Gastrocnemius medialis (tissue), 4 donors: ENCODE measurements at regions not wholly inside any gene's neighbourhood (a gene's known extent, or its start where the extent isn't known, plus 50 kb on each side); places are given as distances from the start of the nearest gene placed in this dataset.

Experiments
- ATAC-seq, 2 donors: fragments of 150-250 bp; one replicate each; pipeline ENCODE4 v1.9.1; 2016
- DNase-seq, 2 donors: peaks; one replicate each; pipeline ENCODE4 v3.0.0-alpha.2; 2019
- H3K27ac ChIP-seq, 4 donors: fragments of 200-600 bp; sonication (generic); 1 replicate in 1 of 4; 2 replicates in 3 of 4; pipeline ENCODE4 v1.5.1; 2016 to 2018; ENCODE audit warnings: mild to moderate bottlenecking in 2 of 4, moderate library complexity in 1 of 4
- H3K27me3 ChIP-seq, 3 donors: fragments of 200-600 bp; sonication (generic) in 2 of 3; 1 replicate in 1 of 3; 2 replicates in 2 of 3; pipeline versions ENCODE4 v1.5.1 to v1.6.0; 2016 to 2019; ENCODE audit warnings: mild to moderate bottlenecking in 1 of 3, moderate library complexity in 1 of 3
- H3K36me3 ChIP-seq, 2 donors: fragments of 200-600 bp; sonication (generic) in 1 of 2; one replicate each; pipeline ENCODE4 v1.5.1; 2017 to 2018
- H3K4me1 ChIP-seq, 2 donors: fragments of 200-600 bp; sonication (generic) in 1 of 2; one replicate each; pipeline ENCODE4 v1.5.1; 2016 to 2017; ENCODE audit warnings: mild to moderate bottlenecking in 2 of 2
- H3K4me3 ChIP-seq, 4 donors: fragments of 200-600 bp; sonication (generic) in 3 of 4; 1 replicate in 1 of 4; 2 replicates in 3 of 4; pipeline ENCODE4 v1.5.1; 2016 to 2019; ENCODE audit warnings: mild to moderate bottlenecking in 2 of 4
- H3K9me3 ChIP-seq, 3 donors: fragments of 200-600 bp; sonication (generic) in 2 of 3; 1 replicate in 1 of 3; 2 replicates in 2 of 3; pipeline ENCODE4 v1.5.1; 2016 to 2019
- POLR2A ChIP-seq, 2 donors: fragments of 450-650 bp; IDR thresholded peaks; one replicate each; pipeline ENCODE4 v1.6.1; 2017; ENCODE audit warnings: antibody characterized with exemption in 2 of 2, mild to moderate bottlenecking in 2 of 2, moderate library complexity in 2 of 2
- in situ Hi-C, 4 donors: fragments of 200-750 bp; cut with MboI; loops; one replicate each; pipeline versions ENCODE4 v1.15.0 to v1.8.0; 2017; ENCODE audit warnings: low sequenced_read_pairs in 4 of 4
- intact Hi-C: fragments of 100-400 bp; cut with DNase I; formaldehyde crosslinking; loops from one replicate; pipeline ENCODE4 v1.15.1; 2023; ENCODE audit warnings: low total_unique reads
- TF ChIP-seq, protein P1 (sequence below), 5 experiments: fragments of 450-650 bp in 3 of 5; fragments of 200-600 bp in 2 of 5; sonication (generic) in 2 of 5; IDR thresholded peaks in 4 of 5; conservative IDR thresholded peaks in 1 of 5; 1 replicate in 4 of 5; 2 replicates in 1 of 5; pipeline ENCODE4 v1.5.1; 2016 to 2019; ENCODE audit warnings: antibody characterized with exemption in 5 of 5, mild to moderate bottlenecking in 3 of 5, moderate library complexity in 3 of 5

DNA sequence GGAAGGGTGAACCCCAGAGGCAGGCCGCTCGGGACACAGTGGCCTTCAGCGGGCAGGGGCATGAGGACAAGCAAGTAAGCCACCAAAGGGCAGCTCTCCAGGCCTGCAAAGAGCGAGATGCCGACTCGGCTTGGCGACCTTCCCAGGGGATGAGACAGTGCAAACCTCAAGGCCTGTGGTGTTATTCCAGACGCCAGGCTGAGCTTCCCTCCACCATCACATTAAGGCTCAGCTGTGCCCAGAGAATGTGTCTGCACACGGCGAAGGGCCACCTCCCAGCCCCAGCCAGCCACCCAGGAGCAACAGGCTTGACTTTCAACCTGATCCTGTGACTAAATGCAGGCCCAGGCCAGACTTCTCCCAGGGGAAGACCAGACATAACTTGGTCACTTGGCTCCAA is 251.4 kb downstream of the SOX9 start:
- Histone ChIP-seq H3K27ac (peak overlapping the region in 2 of 4 donors; percentile 33 to 49), H3K27me3 (no peaks in the 10 kb centered on the region), H3K4me1 (peaks cover 7 to 10% of the 10 kb centered on the region in 2 donors), H3K4me3 (no peak overlapping the region), H3K36me3 (no peaks in the 10 kb centered on the region), H3K9me3 (no peaks in the 10 kb centered on the region)
- DNase-seq, result peak; percentile 45 to 63
- TF ChIP-seq POLR2A (IDR thresholded peaks at IDR 0.05), result no peak
- TF ChIP-seq, protein P1, sequence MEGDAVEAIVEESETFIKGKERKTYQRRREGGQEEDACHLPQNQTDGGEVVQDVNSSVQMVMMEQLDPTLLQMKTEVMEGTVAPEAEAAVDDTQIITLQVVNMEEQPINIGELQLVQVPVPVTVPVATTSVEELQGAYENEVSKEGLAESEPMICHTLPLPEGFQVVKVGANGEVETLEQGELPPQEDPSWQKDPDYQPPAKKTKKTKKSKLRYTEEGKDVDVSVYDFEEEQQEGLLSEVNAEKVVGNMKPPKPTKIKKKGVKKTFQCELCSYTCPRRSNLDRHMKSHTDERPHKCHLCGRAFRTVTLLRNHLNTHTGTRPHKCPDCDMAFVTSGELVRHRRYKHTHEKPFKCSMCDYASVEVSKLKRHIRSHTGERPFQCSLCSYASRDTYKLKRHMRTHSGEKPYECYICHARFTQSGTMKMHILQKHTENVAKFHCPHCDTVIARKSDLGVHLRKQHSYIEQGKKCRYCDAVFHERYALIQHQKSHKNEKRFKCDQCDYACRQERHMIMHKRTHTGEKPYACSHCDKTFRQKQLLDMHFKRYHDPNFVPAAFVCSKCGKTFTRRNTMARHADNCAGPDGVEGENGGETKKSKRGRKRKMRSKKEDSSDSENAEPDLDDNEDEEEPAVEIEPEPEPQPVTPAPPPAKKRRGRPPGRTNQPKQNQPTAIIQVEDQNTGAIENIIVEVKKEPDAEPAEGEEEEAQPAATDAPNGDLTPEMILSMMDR (IDR thresholded peaks at IDR 0.05 in 4 of 5, conservative IDR thresholded peaks at IDR 0.05 in 1 of 5), result no peak
- in situ Hi-C loops (loop anchor here in 1 of 4 donors (25.0 kb wide), 1 partner anchor 90 kb away; no protein-coding TSS in a partner anchor), intact Hi-C loops (no loop called here)
- ATAC-seq, result peak; percentile 58 to 64

DNA sequence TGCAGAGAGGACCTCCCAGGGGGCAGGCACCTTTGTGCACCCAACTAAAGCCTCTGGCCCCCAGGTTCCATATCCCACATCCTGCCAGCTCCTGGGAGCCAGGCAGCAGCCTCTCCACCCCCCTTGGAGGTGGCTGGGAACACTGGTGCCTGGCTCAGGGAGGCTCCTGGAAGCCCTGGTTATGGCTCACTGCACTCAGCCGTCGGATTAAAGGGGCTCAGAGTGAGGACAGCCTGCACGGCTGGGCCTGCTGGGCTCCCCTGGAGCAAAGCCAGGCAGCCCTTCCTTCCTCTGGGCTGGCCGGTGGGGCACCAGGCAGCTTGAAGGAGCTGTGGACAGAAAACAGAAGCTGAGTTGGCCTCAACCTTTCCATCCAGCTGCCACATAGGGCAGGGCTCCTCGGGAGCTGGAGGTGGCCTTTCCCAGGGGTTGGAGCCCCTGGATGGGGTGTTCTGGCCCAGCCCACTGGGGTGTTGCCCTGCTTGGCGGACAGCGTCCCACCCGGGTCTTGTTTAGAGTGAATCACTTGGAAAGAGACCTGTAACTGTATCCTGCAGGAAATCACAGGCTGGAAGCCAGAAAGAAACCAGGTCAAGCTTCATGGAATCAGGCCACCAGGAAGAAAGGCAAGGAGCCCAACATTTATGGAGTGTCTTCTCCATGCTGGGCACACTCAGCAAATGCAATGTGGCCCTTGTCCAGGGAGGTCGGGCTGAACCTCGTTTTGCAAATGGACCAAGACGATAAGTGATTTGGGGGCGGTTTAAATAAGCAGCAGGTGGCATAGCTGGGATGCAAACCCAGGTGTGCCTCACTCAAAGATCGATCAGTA is 253.3 kb downstream of the SOX9 start:
- Histone ChIP-seq H3K27ac (peak overlapping the region in 2 of 4 donors; percentile 21), H3K4me1 (peaks cover 7 to 10% of the 10 kb centered on the region in 2 donors), H3K27me3 (no peaks in the 10 kb centered on the region), H3K9me3 (no peaks in the 10 kb centered on the region), H3K36me3 (no peaks in the 10 kb centered on the region), H3K4me3 (no peak overlapping the region)
- ATAC-seq, result peak; percentile 66 to 72
- TF ChIP-seq, protein P1 (IDR thresholded peaks at IDR 0.05 in 4 of 5, conservative IDR thresholded peaks at IDR 0.05 in 1 of 5), result no peak
- no peak for TF ChIP-seq POLR2A (IDR thresholded peaks at IDR 0.05)
- in situ Hi-C loops, result loop anchor here in 1 of 4 donors (25.0 kb wide), 1 partner anchor 88 kb away; no protein-coding TSS in a partner anchor
- intact Hi-C loops, result no loop called here
- peak; percentile 15 to 39 for DNase-seq

DNA sequence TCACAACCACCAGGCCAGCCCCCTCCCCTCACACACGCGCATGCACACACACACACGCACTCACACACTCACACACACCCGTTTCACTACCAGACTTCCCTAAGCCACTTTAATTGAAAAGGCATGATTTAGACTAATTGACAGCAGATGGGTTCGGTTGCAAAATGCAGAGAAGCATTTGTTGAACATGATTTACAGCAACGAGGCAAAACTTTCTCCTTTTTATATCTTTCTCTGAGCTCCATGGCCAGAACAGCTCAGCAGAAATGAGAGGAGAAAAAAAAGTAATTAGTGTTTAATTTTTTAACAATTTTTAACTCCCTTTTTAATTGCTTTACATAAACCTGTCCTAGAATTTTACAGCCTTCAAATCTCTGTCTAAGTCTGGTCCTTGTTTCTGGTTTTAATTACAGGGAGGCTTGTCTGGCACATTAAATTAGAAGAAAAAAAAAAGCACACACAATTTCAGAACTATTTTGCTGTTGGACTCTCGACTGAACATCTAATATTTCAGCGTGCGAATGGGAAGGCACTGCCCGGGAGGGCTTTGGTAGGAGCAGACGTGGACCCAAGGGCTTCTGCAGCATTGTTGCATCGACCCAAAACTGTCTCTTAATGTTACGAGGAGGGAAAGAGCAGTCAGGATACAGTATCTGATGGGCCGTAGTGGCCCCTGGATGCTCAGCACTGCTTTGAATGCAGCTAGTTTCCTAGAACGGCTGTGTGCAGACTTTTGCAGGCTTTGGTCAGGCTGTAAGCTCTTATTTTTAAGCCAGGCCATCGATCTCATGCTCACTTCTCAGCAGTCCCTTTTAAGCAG is 255.9 kb downstream of the SOX9 start:
- no peak overlapping the region for H3K4me3 ChIP-seq
- no peak overlapping the region for H3K27ac ChIP-seq
- ATAC-seq (no peak), DNase-seq (no peak)
- intact Hi-C loops (no loop called here), in situ Hi-C loops (no loop called here)
- H3K4me1 ChIP-seq, result peaks cover 7 to 10% of the 10 kb centered on the region in 2 donors
- TF ChIP-seq POLR2A (IDR thresholded peaks at IDR 0.05), result no peak
- TF ChIP-seq, protein P1 (IDR thresholded peaks at IDR 0.05 in 4 of 5, conservative IDR thresholded peaks at IDR 0.05 in 1 of 5), result no peak
- no peaks in the 10 kb centered on the region for H3K27me3 ChIP-seq
- H3K36me3 ChIP-seq, result no peaks in the 10 kb centered on the region
- H3K9me3 ChIP-seq, result no peaks in the 10 kb centered on the region

DNA sequence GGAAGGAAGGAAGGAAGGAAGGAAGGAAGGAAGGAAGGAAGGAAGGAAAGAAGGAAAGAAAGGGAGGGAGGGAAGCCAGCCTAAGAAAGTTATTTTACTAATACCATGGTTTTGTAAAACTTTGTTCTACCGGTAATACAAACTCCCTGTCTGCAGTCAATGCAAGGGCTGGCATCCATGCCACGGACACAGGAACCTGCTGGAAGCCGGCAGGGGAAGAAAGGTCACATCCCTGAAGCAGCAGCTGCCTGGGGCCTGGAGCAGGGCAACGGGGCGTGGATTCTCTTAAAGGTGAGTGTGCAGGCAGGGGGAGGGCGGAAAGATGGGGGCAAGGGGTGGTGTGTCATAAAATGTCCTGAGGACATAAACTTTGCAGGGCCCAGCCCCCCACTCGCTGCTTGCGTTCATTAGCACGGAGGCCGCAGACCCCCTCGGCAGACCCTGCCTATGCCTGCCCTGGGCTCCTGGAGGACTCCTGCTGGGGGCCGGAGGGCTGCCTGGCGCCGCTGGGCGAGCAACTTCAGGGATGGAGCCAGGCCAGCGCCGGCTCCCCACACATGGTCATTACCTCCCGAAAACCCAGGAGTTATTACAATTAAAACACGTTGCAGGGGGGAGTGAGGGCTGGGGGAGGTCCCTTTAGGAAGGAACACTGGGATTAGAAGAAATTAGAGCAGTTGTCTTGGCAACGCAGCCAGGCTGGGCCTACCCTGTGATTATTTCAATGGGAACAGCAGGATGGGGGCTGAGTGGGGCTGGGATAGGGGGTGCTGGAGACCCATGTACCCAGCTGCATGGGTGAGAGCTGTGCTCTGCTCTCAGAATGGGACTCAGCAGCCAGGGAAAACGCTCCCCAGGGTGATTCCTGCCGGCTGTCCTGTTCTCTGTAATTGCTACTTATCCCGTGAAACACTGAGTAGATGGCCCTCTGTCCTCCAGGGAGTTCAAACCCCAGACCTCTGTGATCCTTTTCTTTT is 257.9 kb downstream of the SOX9 start:
- DNase-seq (no peak), ATAC-seq (no peak)
- Histone ChIP-seq H3K4me3 (no peak overlapping the region), H3K27me3 (no peaks in the 10 kb centered on the region), H3K4me1 (peaks cover 7 to 9% of the 10 kb centered on the region in 2 donors), H3K9me3 (no peaks in the 10 kb centered on the region), H3K36me3 (no peaks in the 10 kb centered on the region), H3K27ac (no peak overlapping the region)
- intact Hi-C loops, result no loop called here
- in situ Hi-C loops, result no loop called here
- TF ChIP-seq, protein P1 (IDR thresholded peaks at IDR 0.05 in 4 of 5, conservative IDR thresholded peaks at IDR 0.05 in 1 of 5), result no peak
- TF ChIP-seq POLR2A (IDR thresholded peaks at IDR 0.05), result no peak
